ENCODE measurements at regions not wholly inside any gene's neighbourhood (a gene's known extent, or its start where the extent isn't known, plus 50 kb on each side); places are given as distances from the start of the nearest gene placed in this dataset.
A peak's percentile ranks its signal among the peaks of the same experiment; 100 is the strongest.

DNA sequence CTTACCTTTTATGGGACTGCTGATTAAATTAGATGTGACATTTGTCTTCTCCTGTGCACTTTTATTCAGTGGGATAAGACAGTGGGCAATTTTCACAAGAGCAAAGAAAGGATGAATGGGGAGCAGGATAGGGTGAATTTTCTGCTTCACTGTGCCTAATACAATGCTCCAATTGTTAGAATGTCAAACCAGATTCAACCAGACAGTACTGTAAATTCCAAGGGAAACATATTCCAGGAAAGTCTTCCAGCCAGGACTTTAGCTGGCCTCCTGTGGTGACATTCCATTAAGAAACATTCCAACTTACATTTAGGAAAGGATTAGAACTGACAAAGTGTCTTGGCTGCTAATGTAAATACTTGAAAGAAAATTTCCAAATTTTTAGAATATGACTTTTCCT, 100.1 kb upstream of the PROK2 start:
- no peak overlapping the region for H4K5ac ChIP-seq (ENCODE audit: low read length)
- no peak overlapping the region for H3K23ac ChIP-seq (ENCODE audit: low read length)
- H4K8ac ChIP-seq (ENCODE audit: low read depth, low read length) = no peak overlapping the region
- peak; percentile 72 for DNase-seq
- H3K18ac ChIP-seq (ENCODE audit: low read length) = no peak overlapping the region
- H3K36me3 ChIP-seq (ENCODE audit: control insufficient read depth, insufficient read depth, low read length) = no peaks in the 10 kb centered on the region
- H3K4me2 ChIP-seq (ENCODE audit: low read length) = no peak overlapping the region
- no peak overlapping the region for H2BK5ac ChIP-seq (ENCODE audit: low read length)
- no peak overlapping the region for H2BK15ac ChIP-seq (replicated peaks; ENCODE audit: low read depth)
- no peak overlapping the region for H3K4me3 ChIP-seq (ENCODE audit: low read length)
- H3K27ac ChIP-seq (ENCODE audit: low read depth, low read length) = no peak overlapping the region
- no peaks in the 10 kb centered on the region for H3K79me2 ChIP-seq (ENCODE audit: control insufficient read depth, insufficient read depth, low read length)
- H3K27me3 ChIP-seq (ENCODE audit: insufficient read depth, low read length, poor library complexity) = no peaks in the 10 kb centered on the region
- no peak overlapping the region for H2AK5ac ChIP-seq (ENCODE audit: low read length)
- no peak overlapping the region for H3K56ac ChIP-seq (ENCODE audit: low read length)
- H3K4me1 ChIP-seq (ENCODE audit: control insufficient read depth, low read depth, low read length) = peaks cover 2% of the 10 kb centered on the region
- H3K79me1 ChIP-seq (ENCODE audit: low read length) = no peaks in the 10 kb centered on the region
- no peak overlapping the region for H3K9ac ChIP-seq (ENCODE audit: low read length)
- H2BK120ac ChIP-seq (ENCODE audit: low read depth, low read length) = no peak overlapping the region
- H3K4ac ChIP-seq (ENCODE audit: low read depth, low read length) = no peak overlapping the region

DNA sequence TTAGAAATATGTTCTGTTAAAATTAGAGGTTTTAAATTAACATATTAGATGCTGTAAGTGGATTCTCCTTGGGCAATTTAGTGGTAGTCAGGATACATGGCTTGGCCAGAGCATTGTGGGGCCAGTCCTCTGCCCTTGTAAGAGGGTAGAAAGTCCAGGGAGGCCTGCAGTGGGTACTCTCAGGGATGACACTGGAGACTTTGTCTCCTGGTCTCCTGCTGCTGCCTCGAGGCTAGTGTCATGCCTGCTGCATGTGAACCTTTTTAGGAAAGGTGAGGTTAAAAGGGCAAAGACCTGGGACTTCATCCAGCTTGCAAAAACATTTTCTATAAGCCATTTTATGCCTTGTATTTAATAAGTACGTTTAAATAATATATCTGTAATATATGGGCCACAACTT, 96.8 kb upstream of the PROK2 start:
- H3K18ac ChIP-seq (ENCODE audit: low read length) = no peak overlapping the region
- WGBS (ENCODE audit: extremely low coverage, insufficient coverage, low lambda C conversion rate) = no CpG with 5 or more reads among the region's 2 CpGs

DNA sequence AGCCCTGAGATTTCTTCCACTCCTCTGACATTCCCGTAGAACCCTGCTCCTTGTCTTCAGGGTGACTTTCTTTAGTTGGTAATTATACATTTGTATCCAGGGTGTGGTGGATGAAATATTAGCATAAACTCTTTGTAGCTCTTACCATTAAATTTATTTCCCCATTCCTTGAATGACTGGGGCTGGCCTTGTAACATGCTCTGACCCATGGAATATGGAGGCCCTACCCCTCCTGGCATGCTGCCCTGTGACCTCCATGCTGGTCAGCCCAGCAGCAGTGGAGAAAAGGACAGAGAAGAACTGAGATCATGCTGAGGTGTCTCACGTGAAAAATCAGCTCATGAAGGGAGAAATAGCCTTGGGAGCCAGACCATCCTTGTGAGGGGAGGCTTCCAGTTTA, 96.1 kb upstream of the PROK2 start:
- Histone ChIP-seq H2BK120ac (ENCODE audit: low read depth, low read length) (no peak overlapping the region), H2BK15ac (replicated peaks; ENCODE audit: low read depth) (no peak overlapping the region), H4K5ac (ENCODE audit: low read length) (no peak overlapping the region), H3K27ac (ENCODE audit: low read depth, low read length) (no peak overlapping the region), H3K79me1 (ENCODE audit: low read length) (no peaks in the 10 kb centered on the region), H3K4me2 (ENCODE audit: low read length) (no peak overlapping the region), H4K8ac (ENCODE audit: low read depth, low read length) (no peak overlapping the region), H3K18ac (ENCODE audit: low read length) (no peak overlapping the region), H3K27me3 (ENCODE audit: insufficient read depth, low read length, poor library complexity) (no peaks in the 10 kb centered on the region), H2BK5ac (ENCODE audit: low read length) (no peak overlapping the region), H3K56ac (ENCODE audit: low read length) (no peak overlapping the region), H3K4me1 (ENCODE audit: control insufficient read depth, low read depth, low read length) (peaks cover 11% of the 10 kb centered on the region), H3K9ac (ENCODE audit: low read length) (no peak overlapping the region), H3K4ac (ENCODE audit: low read depth, low read length) (no peak overlapping the region), H3K36me3 (ENCODE audit: control insufficient read depth, insufficient read depth, low read length) (no peaks in the 10 kb centered on the region), H3K4me3 (ENCODE audit: low read length) (no peak overlapping the region), H2AK5ac (ENCODE audit: low read length) (no peak overlapping the region), H3K79me2 (ENCODE audit: control insufficient read depth, insufficient read depth, low read length) (no peaks in the 10 kb centered on the region), H3K23ac (ENCODE audit: low read length) (no peak overlapping the region)
- no CpG with 5 or more reads among the region's 2 CpGs for WGBS (ENCODE audit: extremely low coverage, insufficient coverage, low lambda C conversion rate)
- no peak for DNase-seq

More for the DNA sequence above, 96.8 kb upstream of the PROK2 start:
- H2BK15ac ChIP-seq (replicated peaks; ENCODE audit: low read depth) = no peak overlapping the region
- H2BK120ac ChIP-seq (ENCODE audit: low read depth, low read length) = no peak overlapping the region
- no peaks in the 10 kb centered on the region for H3K79me1 ChIP-seq (ENCODE audit: low read length)
- no peaks in the 10 kb centered on the region for H3K36me3 ChIP-seq (ENCODE audit: control insufficient read depth, insufficient read depth, low read length)
- H3K4me3 ChIP-seq (ENCODE audit: low read length) = no peak overlapping the region
- H3K56ac ChIP-seq (ENCODE audit: low read length) = no peak overlapping the region
- H4K8ac ChIP-seq (ENCODE audit: low read depth, low read length) = no peak overlapping the region
- H3K23ac ChIP-seq (ENCODE audit: low read length) = no peak overlapping the region
- no peak overlapping the region for H4K5ac ChIP-seq (ENCODE audit: low read length)
- H3K27me3 ChIP-seq (ENCODE audit: insufficient read depth, low read length, poor library complexity) = no peaks in the 10 kb centered on the region
- H2BK5ac ChIP-seq (ENCODE audit: low read length) = no peak overlapping the region
- H3K27ac ChIP-seq (ENCODE audit: low read depth, low read length) = no peak overlapping the region
- H3K4me1 ChIP-seq (ENCODE audit: control insufficient read depth, low read depth, low read length) = peaks cover 5% of the 10 kb centered on the region
- no peak for DNase-seq
- H2AK5ac ChIP-seq (ENCODE audit: low read length) = no peak overlapping the region
- no peak overlapping the region for H3K9ac ChIP-seq (ENCODE audit: low read length)
- H3K4me2 ChIP-seq (ENCODE audit: low read length) = no peak overlapping the region
- no peak overlapping the region for H3K4ac ChIP-seq (ENCODE audit: low read depth, low read length)
- H3K79me2 ChIP-seq (ENCODE audit: control insufficient read depth, insufficient read depth, low read length) = no peaks in the 10 kb centered on the region

DNA sequence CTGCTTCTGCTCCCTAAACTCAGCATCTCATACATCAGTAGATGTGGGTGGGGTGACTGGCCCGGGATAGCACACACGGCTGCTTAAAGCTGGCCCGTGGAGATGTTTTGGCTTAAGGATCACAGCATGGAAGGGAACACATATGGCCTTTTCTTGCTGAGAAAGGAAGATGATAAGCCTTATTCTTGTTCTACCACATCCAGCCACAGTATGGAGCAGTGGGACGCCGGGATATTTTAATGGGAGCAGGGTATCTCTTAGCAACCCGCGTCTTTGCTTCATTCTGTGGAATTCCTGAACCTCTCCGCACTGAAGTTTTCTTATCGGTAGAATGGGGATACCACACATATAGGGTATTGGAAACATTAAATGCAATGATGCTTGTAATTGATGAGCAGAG, 94.1 kb upstream of the PROK2 start:
- peaks cover 10% of the 10 kb centered on the region for H3K4me1 ChIP-seq (ENCODE audit: control insufficient read depth, low read depth, low read length)
- H2BK15ac ChIP-seq (replicated peaks; ENCODE audit: low read depth) = no peak overlapping the region
- H3K4me2 ChIP-seq (ENCODE audit: low read length) = no peak overlapping the region
- H3K9ac ChIP-seq (ENCODE audit: low read length) = no peak overlapping the region
- no peak overlapping the region for H3K56ac ChIP-seq (ENCODE audit: low read length)
- DNase-seq = peak; percentile 65
- WGBS (ENCODE audit: extremely low coverage, insufficient coverage, low lambda C conversion rate) = no CpG with 5 or more reads among the region's 9 CpGs
- H3K27ac ChIP-seq (ENCODE audit: low read depth, low read length) = no peak overlapping the region
- no peak overlapping the region for H3K23ac ChIP-seq (ENCODE audit: low read length)
- H2BK120ac ChIP-seq (ENCODE audit: low read depth, low read length) = no peak overlapping the region
- H3K4me3 ChIP-seq (ENCODE audit: low read length) = no peak overlapping the region
- no peak overlapping the region for H4K8ac ChIP-seq (ENCODE audit: low read depth, low read length)
- no peaks in the 10 kb centered on the region for H3K79me2 ChIP-seq (ENCODE audit: control insufficient read depth, insufficient read depth, low read length)
- H2AK5ac ChIP-seq (ENCODE audit: low read length) = no peak overlapping the region
- no peak overlapping the region for H3K4ac ChIP-seq (ENCODE audit: low read depth, low read length)
- H2BK5ac ChIP-seq (ENCODE audit: low read length) = no peak overlapping the region
- H3K27me3 ChIP-seq (ENCODE audit: insufficient read depth, low read length, poor library complexity) = no peaks in the 10 kb centered on the region
- H4K5ac ChIP-seq (ENCODE audit: low read length) = no peak overlapping the region
- no peaks in the 10 kb centered on the region for H3K36me3 ChIP-seq (ENCODE audit: control insufficient read depth, insufficient read depth, low read length)
- no peaks in the 10 kb centered on the region for H3K79me1 ChIP-seq (ENCODE audit: low read length)
- no peak overlapping the region for H3K18ac ChIP-seq (ENCODE audit: low read length)

DNA sequence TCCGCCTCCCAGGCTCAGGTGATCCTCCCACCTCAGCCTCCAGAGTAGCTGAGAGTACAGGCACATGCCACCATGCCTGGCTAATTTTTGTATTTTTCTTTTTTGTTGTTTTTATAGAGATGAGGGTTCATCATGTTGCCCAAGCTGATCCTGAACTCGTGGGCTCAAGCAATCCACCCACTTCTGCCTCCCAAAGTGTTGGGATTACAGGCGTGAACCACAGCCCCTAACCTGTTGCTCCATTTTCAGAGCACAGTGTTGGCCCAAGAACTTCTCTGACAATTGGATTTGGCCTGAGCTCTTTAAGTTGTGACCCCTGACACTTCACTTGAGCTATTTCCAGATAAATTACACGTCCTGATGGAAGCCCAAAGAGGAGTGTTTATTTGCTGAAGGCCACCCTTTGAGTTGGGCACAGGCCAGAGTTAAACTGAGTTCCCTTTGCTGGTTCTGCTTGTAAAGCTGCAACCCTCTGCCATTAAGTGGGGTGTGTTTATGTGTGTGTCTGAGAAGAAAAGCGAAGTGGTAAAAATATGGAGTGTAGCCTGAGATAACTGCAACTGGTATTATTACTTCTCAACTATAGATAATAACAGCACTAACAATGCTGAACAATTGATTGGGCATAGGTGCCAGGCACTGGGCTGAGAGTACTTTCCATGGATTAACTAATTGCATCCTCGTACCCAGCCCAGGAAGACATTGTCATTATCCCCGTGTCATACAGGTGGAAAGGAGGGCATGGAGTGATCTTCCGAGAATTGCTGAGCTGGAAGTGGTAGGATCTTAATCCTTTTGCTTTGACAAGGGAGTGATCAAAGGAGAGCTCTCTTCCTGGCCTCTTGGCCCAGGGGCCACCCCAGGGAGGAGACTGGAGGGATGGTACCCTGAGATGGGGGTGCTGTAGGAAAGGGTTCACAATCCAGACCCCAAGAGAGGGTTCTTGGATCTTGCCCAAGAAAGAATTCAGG, 91.5 kb upstream of the PROK2 start:
- Histone ChIP-seq H4K8ac (ENCODE audit: low read depth, low read length) (no peak overlapping the region), H3K79me1 (ENCODE audit: low read length) (no peaks in the 10 kb centered on the region), H3K9ac (ENCODE audit: low read length) (no peak overlapping the region), H3K4ac (ENCODE audit: low read depth, low read length) (no peak overlapping the region), H4K5ac (ENCODE audit: low read length) (no peak overlapping the region), H2BK5ac (ENCODE audit: low read length) (no peak overlapping the region), H3K4me3 (ENCODE audit: low read length) (no peak overlapping the region), H3K18ac (ENCODE audit: low read length) (peak overlapping the region; percentile 60), H3K56ac (ENCODE audit: low read length) (peak overlapping the region; percentile 43), H3K79me2 (ENCODE audit: control insufficient read depth, insufficient read depth, low read length) (no peaks in the 10 kb centered on the region), H3K23ac (ENCODE audit: low read length) (no peak overlapping the region), H3K36me3 (ENCODE audit: control insufficient read depth, insufficient read depth, low read length) (no peaks in the 10 kb centered on the region), H2AK5ac (ENCODE audit: low read length) (peak overlapping the region; percentile 36), H3K27ac (ENCODE audit: low read depth, low read length) (peak overlapping the region; percentile 51), H3K27me3 (ENCODE audit: insufficient read depth, low read length, poor library complexity) (no peaks in the 10 kb centered on the region), H2BK15ac (replicated peaks; ENCODE audit: low read depth) (no peak overlapping the region), H3K4me1 (ENCODE audit: control insufficient read depth, low read depth, low read length) (peaks cover 10% of the 10 kb centered on the region), H2BK120ac (ENCODE audit: low read depth, low read length) (no peak overlapping the region), H3K4me2 (ENCODE audit: low read length) (no peak overlapping the region)
- DNase-seq = peak; percentile 28
- WGBS (ENCODE audit: extremely low coverage, insufficient coverage, low lambda C conversion rate) = no CpG with 5 or more reads among the region's 8 CpGs

Measured in mesendoderm (in vitro differentiated cells).